Hematopoietic multipotent progenitor cell treated with erythropoietin and hydrocortisone succinate and interleukin-3 and kit ligand, for 15 days (in vitro differentiated cells): ENCODE measurements at regions not wholly inside any gene's neighbourhood (a gene's known extent, or its start where the extent isn't known, plus 50 kb on each side); places are given as distances from the start of the nearest gene placed in this dataset.

ENCODE experiments used
- DNase-seq: peaks from one replicate; pipeline ENCODE4 v3.0.0-alpha.2; 2015; ENCODE audit warnings: low spot score

DNA sequence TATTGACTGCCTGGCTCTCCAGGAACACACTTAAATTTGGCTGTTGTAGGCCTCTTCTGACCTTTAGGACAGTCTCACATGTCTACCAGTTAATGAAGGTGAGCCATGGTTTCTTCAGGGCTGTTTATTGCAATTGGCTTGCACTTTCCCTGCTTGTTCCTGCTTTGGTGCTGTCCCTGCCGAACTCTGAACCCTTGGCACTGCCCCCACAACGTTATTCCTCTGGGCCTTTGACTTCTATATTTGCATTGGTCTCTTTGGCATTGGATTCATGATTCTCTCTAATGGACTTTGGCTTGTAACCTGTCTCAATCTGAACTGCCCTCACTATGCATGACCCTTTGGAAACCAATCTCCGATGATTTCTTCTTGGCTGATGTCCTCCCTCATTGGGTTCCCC is 299.4 kb downstream of the UTP18 start:
- DNase-seq = no peak

DNA sequence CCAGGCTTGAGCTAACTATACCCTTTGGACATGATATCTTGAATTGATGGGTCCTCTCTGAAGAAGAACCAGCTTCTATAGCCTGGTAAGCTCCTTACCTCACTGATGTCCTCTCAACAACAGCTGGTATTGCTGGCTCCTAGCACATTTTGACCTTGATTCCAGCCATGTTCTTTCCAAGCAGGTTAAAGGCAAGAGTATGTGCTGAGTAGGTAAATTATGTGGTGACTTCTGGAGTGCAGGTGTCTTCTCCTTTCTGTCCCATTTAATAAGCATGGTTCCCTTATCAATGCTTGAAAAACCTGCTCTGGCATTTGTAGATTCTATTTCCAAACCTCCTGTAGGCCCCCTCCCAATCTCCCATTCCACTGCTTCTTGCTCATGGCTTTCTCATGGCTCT is 300.1 kb downstream of the UTP18 start:
- DNase-seq = no peak

DNA sequence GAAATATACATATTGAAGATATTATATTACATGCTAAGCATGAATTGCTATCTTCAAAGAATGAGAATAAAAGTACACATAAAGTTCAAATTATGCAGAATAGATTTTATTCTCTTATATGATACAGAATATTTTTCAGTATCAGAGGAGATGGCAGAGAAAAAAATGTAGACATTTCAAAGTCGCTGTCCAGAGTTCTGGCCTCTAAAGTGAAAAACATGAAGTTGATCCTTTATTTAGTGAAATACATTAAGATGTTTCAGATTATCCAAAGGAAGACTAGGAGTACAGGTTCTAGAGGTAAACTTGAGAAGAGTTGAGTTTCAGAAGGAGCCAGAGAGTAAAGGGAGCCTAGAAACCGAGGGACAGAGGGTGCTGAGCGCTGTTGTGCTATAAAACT is 303.6 kb downstream of the UTP18 start:
- DNase-seq = no peak

DNA sequence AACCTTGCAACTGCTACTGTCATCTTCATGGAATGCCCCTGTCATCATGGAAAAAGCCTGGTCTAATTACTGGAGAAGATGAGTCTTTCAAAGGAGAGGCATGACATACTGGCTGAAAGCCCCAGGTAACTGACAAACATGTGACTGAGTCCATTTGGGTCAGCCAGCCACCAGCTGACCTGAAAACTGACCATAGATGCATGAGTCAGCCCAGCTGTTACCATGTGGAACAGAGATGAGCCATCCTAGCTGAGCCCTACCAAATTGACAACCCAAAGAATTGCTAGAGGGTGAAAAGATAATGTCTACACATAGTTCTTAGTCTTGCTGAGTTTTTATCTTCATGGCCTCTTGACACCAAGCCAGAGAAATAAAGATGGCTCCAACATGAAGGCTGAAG is 311.8 kb downstream of the UTP18 start:
- no peak for DNase-seq
